ENCODE measurements at regions not wholly inside any gene's neighbourhood (a gene's known extent, or its start where the extent isn't known, plus 50 kb on each side); places are given as distances from the start of the nearest gene placed in this dataset.
"Not testable (repeated sequence)": the region's sequence is repeated elsewhere in the genome, so short reads cannot be mapped to it uniquely, and the experiment has no call there.

- H3K9ac ChIP-seq (ENCODE audit: low read length in 3 of 3) = no peak overlapping the region
- no peaks in the 10 kb centered on the region for H3K27me3 ChIP-seq (ENCODE audit: control insufficient read depth, insufficient read depth, low read length)
- H3K27ac ChIP-seq (ENCODE audit: low read depth in 2 of 2, low read length in 2 of 2) = no peak overlapping the region
- H3K9me3 ChIP-seq (ENCODE audit: control insufficient read depth in 2 of 3, insufficient read depth in 1 of 3, low read length in 3 of 3) = peaks cover 0 to 2% (median 0%) of the 10 kb centered on the region in 3 donors
- TF ChIP-seq CTCF (IDR thresholded peaks at IDR 0.05; ENCODE audit: borderline replicate concordance, extremely low read depth, insufficient read depth) = no peak
- no peak overlapping the region for H3K4me3 ChIP-seq (ENCODE audit: low read length in 3 of 3)
- no peaks in the 10 kb centered on the region for H3K4me1 ChIP-seq (ENCODE audit: control insufficient read depth in 2 of 3, insufficient read depth in 2 of 3, low read depth in 1 of 3, low read length in 3 of 3)
- no peaks in the 10 kb centered on the region for H3K36me3 ChIP-seq (ENCODE audit: control insufficient read depth in 2 of 3, insufficient read depth in 3 of 3, low read length in 3 of 3)
- FAIRE-seq (no peak), DNase-seq (no peak)
- intact Hi-C loops (cut with DNase I) = no loop called here
Measured at GRCh38 chr16:60771138-60771537, 1265.1 kb downstream of the CDH8 start.

- H3K9me3 ChIP-seq (ENCODE audit: control insufficient read depth in 2 of 3, insufficient read depth in 1 of 3, low read length in 3 of 3); intact Hi-C loops (cut with DNase I); DNase-seq; FAIRE-seq; H3K4me1 ChIP-seq (ENCODE audit: control insufficient read depth in 2 of 3, insufficient read depth in 2 of 3, low read depth in 1 of 3, low read length in 3 of 3); H3K4me3 ChIP-seq (ENCODE audit: low read length in 3 of 3); H3K9ac ChIP-seq (ENCODE audit: low read length in 3 of 3); H3K36me3 ChIP-seq (ENCODE audit: control insufficient read depth in 2 of 3, insufficient read depth in 3 of 3, low read length in 3 of 3); H3K27ac ChIP-seq (ENCODE audit: low read depth in 2 of 2, low read length in 2 of 2); H3K27me3 ChIP-seq (ENCODE audit: control insufficient read depth, insufficient read depth, low read length): not testable (repeated sequence)
Measured at GRCh38 chr16:60770384-60770783, 1265.9 kb downstream of the CDH8 start.

GRCh38 chr16:60763869-60764268 lies 1272.4 kb downstream of the CDH8 start:
- Histone ChIP-seq H3K36me3 (ENCODE audit: control insufficient read depth in 2 of 3, insufficient read depth in 3 of 3, low read length in 3 of 3) (no peaks in the 10 kb centered on the region), H3K4me1 (ENCODE audit: control insufficient read depth in 2 of 3, insufficient read depth in 2 of 3, low read depth in 1 of 3, low read length in 3 of 3) (no peaks in the 10 kb centered on the region), H3K4me3 (ENCODE audit: low read length in 3 of 3) (no peak overlapping the region), H3K9me3 (ENCODE audit: control insufficient read depth in 2 of 3, insufficient read depth in 1 of 3, low read length in 3 of 3) (no peaks in the 10 kb centered on the region), H3K27me3 (ENCODE audit: control insufficient read depth, insufficient read depth, low read length) (no peaks in the 10 kb centered on the region), H3K27ac (ENCODE audit: low read depth in 2 of 2, low read length in 2 of 2) (no peak overlapping the region), H3K9ac (ENCODE audit: low read length in 3 of 3) (no peak overlapping the region)
- TF ChIP-seq CTCF (IDR thresholded peaks at IDR 0.05; ENCODE audit: borderline replicate concordance, extremely low read depth, insufficient read depth) = no peak
- FAIRE-seq (no peak), DNase-seq (peak in 2 of 5 donors; percentile 26 to 39)
- intact Hi-C loops (cut with DNase I) = no loop called here

GRCh38 chr16:60755907-60756306 lies 1280.3 kb downstream of the CDH8 start:
- H3K9ac ChIP-seq (ENCODE audit: low read length in 3 of 3) = no peak overlapping the region
- H3K4me3 ChIP-seq (ENCODE audit: low read length in 3 of 3) = no peak overlapping the region
- H3K9me3 ChIP-seq (ENCODE audit: control insufficient read depth in 2 of 3, insufficient read depth in 1 of 3, low read length in 3 of 3) = no peaks in the 10 kb centered on the region
- no peak overlapping the region for H3K27ac ChIP-seq (ENCODE audit: low read depth in 2 of 2, low read length in 2 of 2)
- peak; percentile 29 for FAIRE-seq
- no peak for TF ChIP-seq CTCF (IDR thresholded peaks at IDR 0.05; ENCODE audit: borderline replicate concordance, extremely low read depth, insufficient read depth)
- peak in 1 of 5 donors; percentile 23 for DNase-seq
- intact Hi-C loops (cut with DNase I) = no loop called here
- no peaks in the 10 kb centered on the region for H3K36me3 ChIP-seq (ENCODE audit: control insufficient read depth in 2 of 3, insufficient read depth in 3 of 3, low read length in 3 of 3)
- H3K27me3 ChIP-seq (ENCODE audit: control insufficient read depth, insufficient read depth, low read length) = no peaks in the 10 kb centered on the region
- H3K4me1 ChIP-seq (ENCODE audit: control insufficient read depth in 2 of 3, insufficient read depth in 2 of 3, low read depth in 1 of 3, low read length in 3 of 3) = no peaks in the 10 kb centered on the region

All from kidney (tissue), 13 donors.